ENCODE measurements at regions not wholly inside any gene's neighbourhood (a gene's known extent, or its start where the extent isn't known, plus 50 kb on each side); places are given as distances from the start of the nearest gene placed in this dataset.
A peak's percentile ranks its signal among the peaks of the same experiment; 100 is the strongest.

GRCh38 chr21:39024538-39024937, 158.7 kb downstream of the PSMG1 start:
- CTCF ChIA-PET = no interaction called here
- Histone ChIP-seq H3K4me1 (replicated peaks; ENCODE audit: insufficient read depth) (peaks cover 22% of the 10 kb centered on the region), H2AFZ (no peak overlapping the region), H3K4me3 (no peak overlapping the region), H3K4me2 (no peak overlapping the region), H4K20me1 (ENCODE audit: insufficient read depth) (no peaks in the 10 kb centered on the region), H3K79me2 (ENCODE audit: low read depth) (no peaks in the 10 kb centered on the region), H3K27ac (no peak overlapping the region), H3K36me3 (ENCODE audit: low read depth) (no peaks in the 10 kb centered on the region), H3K27me3 (ENCODE audit: insufficient read depth, low read depth) (no peaks in the 10 kb centered on the region), H3F3A (ENCODE audit: insufficient read depth, low read depth) (no peaks in the 10 kb centered on the region; the same call in 1 of the 2 replicates), H3K9me2 (ENCODE audit: insufficient read depth) (no peaks in the 10 kb centered on the region), H3K9me3 (ENCODE audit: insufficient read depth, low read depth) (no peaks in the 10 kb centered on the region)
- no peak for TF ChIP-seq EZH2 (IDR thresholded peaks at IDR 0.05; ENCODE audit: low read depth)
- TF ChIP-seq CTCF (conservative IDR thresholded peaks at IDR 0.05) = no peak
- no peak for DNase-seq
- POLR2A ChIA-PET (ENCODE audit: unreplicated experiment) = no interaction called here
- BruUV-seq (replicated peaks) = no TSS peak
- intact Hi-C loops (cut with micrococcal nuclease; ENCODE audit: unreplicated experiment) = loop anchor here (5.0 kb wide), 2 partner anchors 103 to 187 kb away; no protein-coding TSS in a partner anchor

- no peaks in the 10 kb centered on the region for H3K27me3 ChIP-seq (ENCODE audit: insufficient read depth, low read depth)
- H3K9me2 ChIP-seq (ENCODE audit: insufficient read depth) = no peaks in the 10 kb centered on the region
- intact Hi-C loops (cut with micrococcal nuclease; ENCODE audit: unreplicated experiment) = loop anchor here (1.0 to 5.0 kb wide), 5 partner anchors 26 to 218 kb away; partner anchors contain the start of gene ETS2
- H3K27ac ChIP-seq = no peak overlapping the region
- H3F3A ChIP-seq (ENCODE audit: insufficient read depth, low read depth) = no peaks in the 10 kb centered on the region; the same call in 1 of the 2 replicates
- no peaks in the 10 kb centered on the region for H3K9me3 ChIP-seq (ENCODE audit: insufficient read depth, low read depth)
- peaks cover 22% of the 10 kb centered on the region for H3K4me1 ChIP-seq (replicated peaks; ENCODE audit: insufficient read depth)
- CTCF ChIA-PET = no interaction called here
- no peak overlapping the region for H3K4me3 ChIP-seq
- TF ChIP-seq CTCF (conservative IDR thresholded peaks at IDR 0.05) (0 out of 2 replicates have a peak, but pooled peaks have one; percentile 25), EZH2 (IDR thresholded peaks at IDR 0.05; ENCODE audit: low read depth) (no peak)
- H2AFZ ChIP-seq = no peak overlapping the region
- POLR2A ChIA-PET (ENCODE audit: unreplicated experiment) = interaction anchor here (0.5 to 1.1 kb wide), 2 partner anchors 25 to 102 kb away, joined by 4 to 9 read pairs; no protein-coding TSS in a partner anchor
- H3K4me2 ChIP-seq = no peak overlapping the region
- no peaks in the 10 kb centered on the region for H4K20me1 ChIP-seq (ENCODE audit: insufficient read depth)
- no peaks in the 10 kb centered on the region for H3K36me3 ChIP-seq (ENCODE audit: low read depth)
- H3K79me2 ChIP-seq (ENCODE audit: low read depth) = no peaks in the 10 kb centered on the region
- BruUV-seq (replicated peaks) = no TSS peak
- DNase-seq = peak in 1 of 2 experiments; percentile 89
Observed at GRCh38 chr21:39022863-39023693, 160.2 kb downstream of the PSMG1 start.

- intact Hi-C loops (cut with micrococcal nuclease; ENCODE audit: unreplicated experiment) = loop anchor here (2.0 to 5.0 kb wide), 3 partner anchors 26 to 185 kb away; no protein-coding TSS in a partner anchor
- BruUV-seq (replicated peaks) = no TSS peak
- DNase-seq = peak in 1 of 2 experiments; percentile 60
- Histone ChIP-seq H3K9me3 (ENCODE audit: insufficient read depth, low read depth) (no peaks in the 10 kb centered on the region), H3F3A (ENCODE audit: insufficient read depth, low read depth) (no peaks in the 10 kb centered on the region; the same call in 1 of the 2 replicates), H3K4me3 (no peak overlapping the region), H3K36me3 (ENCODE audit: low read depth) (no peaks in the 10 kb centered on the region), H4K20me1 (ENCODE audit: insufficient read depth) (no peaks in the 10 kb centered on the region), H3K9me2 (ENCODE audit: insufficient read depth) (no peaks in the 10 kb centered on the region), H3K4me1 (replicated peaks; ENCODE audit: insufficient read depth) (peaks cover 22% of the 10 kb centered on the region), H3K4me2 (no peak overlapping the region), H3K79me2 (ENCODE audit: low read depth) (no peaks in the 10 kb centered on the region), H3K27me3 (ENCODE audit: insufficient read depth, low read depth) (no peaks in the 10 kb centered on the region), H3K27ac (no peak overlapping the region), H2AFZ (no peak overlapping the region)
- ChIA-PET POLR2A (ENCODE audit: unreplicated experiment) (interaction anchor here (0.6 kb wide), 1 partner anchor 218 kb away, joined by 3 read pairs; no protein-coding TSS in a partner anchor), CTCF (no interaction called here)
- TF ChIP-seq EZH2 (IDR thresholded peaks at IDR 0.05; ENCODE audit: low read depth) (no peak), CTCF (conservative IDR thresholded peaks at IDR 0.05) (no peak)
Observed at GRCh38 chr21:39022466-39022862, 160.8 kb downstream of the PSMG1 start.

Data from PC-9 (cell line).